KMS-11 (cell line): ENCODE measurements at regions not wholly inside any gene's neighbourhood (a gene's known extent, or its start where the extent isn't known, plus 50 kb on each side); places are given as distances from the start of the nearest gene placed in this dataset.

Source experiments
- H2AFZ ChIP-seq: fragments of 200-600 bp; sonication (generic); 2 replicates; pipeline ENCODE4 v1.6.1; 2016; ENCODE audit warnings: antibody characterized with exemption, mixed run types, low read depth
- H3K27ac ChIP-seq: fragments of 200-600 bp; sonication (generic); 2 replicates; pipeline ENCODE4 v1.6.1; 2016; ENCODE audit warnings: mild to moderate bottlenecking, mixed run types
- H3K27me3 ChIP-seq: fragments of 200-600 bp; sonication (generic); 2 replicates; pipeline ENCODE4 v1.6.1; 2017; ENCODE audit warnings: mild to moderate bottlenecking, low read depth, mixed run types, moderate library complexity; ENCODE audit not compliant: insufficient read depth
- H3K36me3 ChIP-seq: fragments of 200-600 bp; sonication (generic); 2 replicates; pipeline ENCODE4 v1.6.1; 2017; ENCODE audit warnings: mild to moderate bottlenecking, mixed run types; ENCODE audit not compliant: insufficient read depth
- H3K4me1 ChIP-seq: fragments of 200-600 bp; sonication (generic); 2 replicates; pipeline ENCODE4 v1.6.1; 2016; ENCODE audit warnings: mild to moderate bottlenecking, low read depth, mixed run types; ENCODE audit not compliant: poor library complexity, severe bottlenecking
- H3K4me2 ChIP-seq: fragments of 200-600 bp; sonication (generic); 2 replicates; pipeline ENCODE4 v1.7.0; 2016; ENCODE audit warnings: mild to moderate bottlenecking, mixed run types
- H3K4me3 ChIP-seq: fragments of 200-600 bp; sonication (generic); IDR thresholded peaks from 2 replicates; pipeline ENCODE4 v1.6.1; 2017; ENCODE audit warnings: low read depth, low read length, mixed read lengths; ENCODE audit not compliant: insufficient read depth
- H3K79me2 ChIP-seq: fragments of 200-600 bp; sonication (generic); 2 replicates; pipeline ENCODE4 v1.6.1; 2016; ENCODE audit warnings: low read depth, mixed run types; ENCODE audit not compliant: insufficient read depth
- H3K9ac ChIP-seq: fragments of 200-600 bp; sonication (generic); 2 replicates; pipeline ENCODE4 v1.6.1; 2016; ENCODE audit warnings: mild to moderate bottlenecking, mixed run types
- H4K20me1 ChIP-seq: fragments of 200-600 bp; sonication (generic); 2 replicates; pipeline ENCODE4 v1.6.1; 2016; ENCODE audit warnings: mild to moderate bottlenecking, mixed run types; ENCODE audit not compliant: insufficient read depth
- TF ChIP-seq, protein P1 (sequence below): fragments of 200-600 bp; sonication (generic); conservative IDR thresholded peaks from 2 replicates; pipeline ENCODE4 v1.6.1; 2017; ENCODE audit warnings: low read depth, mild to moderate bottlenecking, antibody characterized with exemption, low read length, moderate library complexity, mixed read lengths

DNA sequence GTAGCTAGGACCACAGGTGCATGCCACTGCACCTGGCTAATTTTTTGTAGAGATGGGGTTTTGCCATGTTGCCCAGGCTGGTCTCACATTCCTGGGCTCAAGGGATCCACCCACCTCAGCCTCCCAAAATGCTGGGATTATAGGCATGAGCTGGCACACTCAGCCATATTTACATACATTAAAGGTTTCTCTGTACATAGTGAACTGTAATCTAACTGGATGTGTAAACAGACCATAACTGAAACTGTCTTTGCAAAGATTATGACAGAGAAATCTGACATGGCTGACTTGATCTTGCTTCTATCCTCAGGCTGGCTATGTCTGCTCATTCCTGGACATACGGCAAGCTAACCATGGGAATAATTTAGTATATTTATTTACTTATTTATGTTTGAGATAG lies 139.2 kb upstream of the XPO1 start:
- no peak overlapping the region for H3K9ac ChIP-seq
- H3K4me1 ChIP-seq, result peaks cover 2% of the 10 kb centered on the region
- H3K4me2 ChIP-seq, result no peak overlapping the region
- no peaks in the 10 kb centered on the region for H3K36me3 ChIP-seq
- H2AFZ ChIP-seq, result no peak overlapping the region
- H3K27ac ChIP-seq, result no peak overlapping the region
- H3K4me3 ChIP-seq, result no peak overlapping the region
- TF ChIP-seq, protein P1, sequence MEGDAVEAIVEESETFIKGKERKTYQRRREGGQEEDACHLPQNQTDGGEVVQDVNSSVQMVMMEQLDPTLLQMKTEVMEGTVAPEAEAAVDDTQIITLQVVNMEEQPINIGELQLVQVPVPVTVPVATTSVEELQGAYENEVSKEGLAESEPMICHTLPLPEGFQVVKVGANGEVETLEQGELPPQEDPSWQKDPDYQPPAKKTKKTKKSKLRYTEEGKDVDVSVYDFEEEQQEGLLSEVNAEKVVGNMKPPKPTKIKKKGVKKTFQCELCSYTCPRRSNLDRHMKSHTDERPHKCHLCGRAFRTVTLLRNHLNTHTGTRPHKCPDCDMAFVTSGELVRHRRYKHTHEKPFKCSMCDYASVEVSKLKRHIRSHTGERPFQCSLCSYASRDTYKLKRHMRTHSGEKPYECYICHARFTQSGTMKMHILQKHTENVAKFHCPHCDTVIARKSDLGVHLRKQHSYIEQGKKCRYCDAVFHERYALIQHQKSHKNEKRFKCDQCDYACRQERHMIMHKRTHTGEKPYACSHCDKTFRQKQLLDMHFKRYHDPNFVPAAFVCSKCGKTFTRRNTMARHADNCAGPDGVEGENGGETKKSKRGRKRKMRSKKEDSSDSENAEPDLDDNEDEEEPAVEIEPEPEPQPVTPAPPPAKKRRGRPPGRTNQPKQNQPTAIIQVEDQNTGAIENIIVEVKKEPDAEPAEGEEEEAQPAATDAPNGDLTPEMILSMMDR, result no peak
- no peaks in the 10 kb centered on the region for H3K79me2 ChIP-seq
- H3K27me3 ChIP-seq, result no peaks in the 10 kb centered on the region
- no peaks in the 10 kb centered on the region for H4K20me1 ChIP-seq

DNA sequence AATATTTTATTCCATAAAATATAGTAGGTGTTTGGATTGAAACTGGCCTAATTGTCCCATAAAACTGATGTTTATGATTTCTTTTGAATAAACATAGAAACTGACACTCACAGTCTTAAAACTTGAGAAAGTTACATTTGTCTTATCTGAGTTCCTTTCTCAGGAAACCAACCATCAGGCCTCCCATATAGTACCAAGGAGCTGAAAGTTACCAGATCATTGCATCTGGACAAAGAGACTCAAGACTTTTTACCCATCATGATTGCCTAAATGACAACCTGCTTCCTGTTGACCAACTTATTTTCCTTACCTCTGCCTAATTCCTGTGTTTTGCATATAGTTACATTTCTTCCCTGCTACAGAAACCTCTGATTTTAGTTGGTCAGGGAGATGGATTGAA lies 137.0 kb upstream of the XPO1 start:
- Histone ChIP-seq H3K79me2 (no peaks in the 10 kb centered on the region), H3K9ac (no peak overlapping the region), H3K27me3 (no peaks in the 10 kb centered on the region), H3K36me3 (no peaks in the 10 kb centered on the region), H3K4me2 (no peak overlapping the region), H2AFZ (no peak overlapping the region), H3K4me3 (no peak overlapping the region), H3K27ac (no peak overlapping the region), H3K4me1 (peaks cover 23% of the 10 kb centered on the region), H4K20me1 (no peaks in the 10 kb centered on the region)
- TF ChIP-seq, protein P1, result no peak

DNA sequence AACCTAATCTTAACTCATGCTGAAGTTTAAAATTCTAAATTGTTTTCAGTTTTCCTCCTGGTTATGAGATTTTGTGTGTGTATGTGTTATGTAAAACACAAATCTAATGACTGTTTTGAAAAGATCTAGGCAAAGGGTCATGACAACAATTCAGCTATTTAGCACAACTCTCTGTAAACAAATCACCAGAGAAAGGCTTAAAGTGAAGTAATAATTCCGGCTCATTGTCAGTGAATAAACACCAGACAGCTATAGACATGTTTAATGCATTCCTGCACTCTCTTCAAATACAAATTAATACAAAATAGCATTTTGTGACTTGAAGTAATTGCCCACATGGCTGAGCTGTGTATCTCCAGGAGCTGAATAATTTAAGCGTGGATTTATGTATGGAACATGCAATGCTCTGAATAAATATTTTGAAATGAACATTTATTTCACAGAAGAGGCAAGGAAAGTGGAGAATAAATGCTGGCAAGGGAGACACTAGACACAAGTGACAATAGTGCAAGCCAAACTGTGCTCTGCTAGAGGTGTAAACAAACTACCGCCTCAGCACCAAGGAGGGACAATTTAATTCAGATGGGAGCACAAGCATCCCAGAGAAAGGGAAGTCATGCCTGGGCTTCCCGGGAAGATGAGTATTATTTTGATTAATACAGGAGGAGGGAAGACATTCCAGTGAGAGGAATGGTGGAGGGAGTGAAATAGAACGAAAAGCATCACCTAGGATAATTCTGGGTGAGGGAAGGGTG lies 133.6 kb upstream of the XPO1 start:
- Histone ChIP-seq H3K4me3 (peak overlapping the region; percentile 82), H3K36me3 (no peaks in the 10 kb centered on the region), H3K9ac (peak overlapping the region; percentile 47), H3K27ac (peak overlapping the region; percentile 70), H3K79me2 (no peaks in the 10 kb centered on the region), H4K20me1 (no peaks in the 10 kb centered on the region), H2AFZ (peak overlapping the region; percentile 61), H3K4me2 (peak overlapping the region; percentile 76), H3K27me3 (no peaks in the 10 kb centered on the region), H3K4me1 (peaks cover 23% of the 10 kb centered on the region)
- TF ChIP-seq, protein P1, result no peak

GRCh38 chr2:61670591-61671501 lies 132.7 kb upstream of the XPO1 start:
- peak overlapping the region; percentile 70 for H3K27ac ChIP-seq
- peak overlapping the region; percentile 61 for H2AFZ ChIP-seq
- H3K4me2 ChIP-seq, result peak overlapping the region; percentile 76

More at GRCh38 chr2:61670591-61671501, 132.7 kb upstream of the XPO1 start:
- TF ChIP-seq, protein P1, result no peak
- Histone ChIP-seq H3K4me1 (peaks cover 23% of the 10 kb centered on the region), H3K36me3 (no peaks in the 10 kb centered on the region), H3K27me3 (no peaks in the 10 kb centered on the region), H4K20me1 (no peaks in the 10 kb centered on the region), H3K4me3 (peak overlapping the region; percentile 82), H3K9ac (peak overlapping the region; percentile 47), H3K79me2 (no peaks in the 10 kb centered on the region)
